Iris pigment epithelial cell (primary cell): ENCODE measurements at regions not wholly inside any gene's neighbourhood (a gene's known extent, or its start where the extent isn't known, plus 50 kb on each side); places are given as distances from the start of the nearest gene placed in this dataset.
"Not testable (repeated sequence)": the region's sequence is repeated elsewhere in the genome, so short reads cannot be mapped to it uniquely, and the experiment has no call there.

Experiments used
- DNase-seq: peaks from one replicate; pipeline ENCODE4 v3.0.0-alpha.2; 2011; ENCODE audit warnings: low read depth

DNA sequence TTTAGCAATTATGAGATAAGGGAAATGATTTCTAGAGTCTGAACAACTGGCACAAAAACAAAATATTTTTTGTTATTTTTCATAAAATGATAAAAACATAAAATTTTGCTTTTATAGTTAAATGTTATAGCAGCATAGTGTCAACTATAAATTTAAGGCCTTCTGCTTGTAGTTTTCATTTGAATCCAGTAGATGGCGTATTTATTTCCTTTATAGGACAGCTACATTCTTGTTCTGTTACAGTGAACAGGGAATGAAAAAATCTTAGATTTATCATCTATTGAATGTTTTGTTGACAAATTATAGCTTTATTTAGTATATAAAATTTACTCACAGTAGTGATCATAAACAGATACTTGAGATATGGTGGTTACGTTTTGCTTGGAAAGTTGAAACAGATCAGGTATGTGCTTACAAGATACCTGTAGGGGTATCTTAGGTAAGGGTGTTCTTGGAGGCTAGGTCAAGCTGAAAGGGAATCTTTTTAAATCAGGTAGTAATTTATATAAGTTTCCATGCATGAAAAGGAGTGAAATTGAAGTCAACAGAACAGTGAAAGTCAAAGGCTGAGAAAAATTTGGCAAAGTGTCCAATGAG, 239.3 kb upstream of the GRIN3A start:
- DNase-seq: peak; percentile 29

DNA sequence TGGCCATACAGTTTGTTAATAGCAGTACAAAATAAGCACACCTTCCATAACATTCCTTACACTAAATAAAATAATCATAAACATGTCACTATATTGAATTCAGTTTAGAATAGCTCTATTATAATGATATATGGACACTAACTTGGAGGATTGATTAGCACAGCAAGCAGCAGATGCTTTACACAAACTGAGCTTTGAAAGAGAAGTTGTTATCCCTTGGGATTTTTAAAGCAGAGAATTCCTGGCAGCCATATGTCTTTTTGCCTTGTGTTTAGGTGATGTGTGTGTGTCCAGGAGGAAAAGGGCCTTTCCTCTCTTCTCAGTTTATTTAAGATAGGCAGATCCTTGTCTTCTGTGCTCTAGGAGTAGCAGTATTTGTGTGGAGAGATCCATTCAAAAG, 232.2 kb upstream of the GRIN3A start:
- no peak for DNase-seq

DNA sequence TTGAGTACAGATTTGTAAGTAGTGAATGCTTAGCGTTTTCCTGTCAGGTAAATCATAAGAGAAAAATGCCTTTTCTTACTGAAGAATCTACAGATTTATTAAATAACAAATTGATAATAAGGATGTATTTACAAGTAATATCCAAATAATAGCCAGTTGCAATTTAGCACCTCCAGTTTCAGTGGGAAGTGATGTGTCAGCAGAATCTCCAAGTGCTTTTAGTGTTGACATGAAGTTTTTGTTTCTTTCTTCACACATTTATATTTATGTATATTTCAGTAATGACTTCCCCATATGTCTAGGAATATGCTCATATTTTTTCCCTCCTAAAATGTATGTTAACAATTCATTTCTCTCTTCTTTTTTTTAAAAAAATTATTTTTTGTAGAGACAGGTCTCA, 229.9 kb upstream of the GRIN3A start:
- no peak for DNase-seq

DNA sequence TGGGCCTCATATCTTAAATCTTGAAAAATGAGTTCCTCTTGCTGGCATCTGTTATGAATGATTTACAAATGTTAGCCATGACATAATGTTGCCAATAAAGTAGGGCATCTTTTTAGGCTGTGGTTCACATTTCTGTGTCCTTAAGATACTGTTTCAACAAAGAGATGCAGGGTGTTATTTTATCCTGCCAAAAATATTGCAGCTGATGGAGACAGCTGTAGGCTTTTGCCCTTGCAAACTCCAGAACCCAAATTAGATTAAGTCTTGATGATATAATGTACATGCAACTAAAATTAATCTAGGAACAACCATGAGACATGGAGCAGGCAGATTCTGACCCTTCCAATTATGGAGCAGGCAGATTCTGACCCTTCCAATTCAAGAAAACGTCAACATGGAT, 228.2 kb upstream of the GRIN3A start:
- DNase-seq: no peak

DNA sequence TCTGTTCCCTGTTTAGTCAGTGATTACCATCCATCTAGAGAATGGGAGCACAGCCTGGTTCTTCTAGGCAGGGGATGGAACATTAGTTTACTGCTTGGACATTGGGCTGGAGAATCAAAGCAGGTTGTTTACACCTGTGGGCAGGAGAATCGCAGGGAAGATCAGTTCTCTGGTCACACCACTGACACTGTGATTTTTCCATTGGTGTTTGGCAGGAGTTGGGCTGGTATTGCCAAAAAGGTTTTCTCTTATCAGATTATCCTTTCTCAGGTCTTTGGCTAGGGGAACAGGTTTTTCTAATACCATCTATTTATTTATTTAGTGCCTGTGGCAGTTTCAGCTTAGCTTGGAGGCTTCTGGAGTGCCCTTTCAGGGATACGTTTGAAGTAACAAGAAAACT, 219.3 kb upstream of the GRIN3A start:
- DNase-seq: no peak

DNA sequence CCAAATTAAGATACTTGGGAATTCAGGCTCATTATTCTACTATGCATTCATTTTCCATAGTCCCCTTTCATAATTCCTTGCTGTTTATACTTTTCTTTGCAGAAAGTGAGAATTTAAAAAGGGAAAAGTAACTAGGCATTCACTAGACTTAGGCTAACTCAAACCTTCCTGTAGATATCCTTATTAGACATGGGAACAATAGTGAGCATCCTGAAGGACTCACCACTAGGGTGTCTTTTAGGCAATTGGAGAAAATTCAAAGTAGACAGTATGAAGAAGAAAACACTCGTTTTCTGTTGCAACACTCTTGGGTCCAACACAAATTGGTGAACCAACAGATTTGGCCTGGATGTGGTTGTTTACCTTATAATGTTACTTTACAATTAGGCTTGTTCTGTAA, 213.2 kb upstream of the GRIN3A start:
- no peak for DNase-seq

DNA sequence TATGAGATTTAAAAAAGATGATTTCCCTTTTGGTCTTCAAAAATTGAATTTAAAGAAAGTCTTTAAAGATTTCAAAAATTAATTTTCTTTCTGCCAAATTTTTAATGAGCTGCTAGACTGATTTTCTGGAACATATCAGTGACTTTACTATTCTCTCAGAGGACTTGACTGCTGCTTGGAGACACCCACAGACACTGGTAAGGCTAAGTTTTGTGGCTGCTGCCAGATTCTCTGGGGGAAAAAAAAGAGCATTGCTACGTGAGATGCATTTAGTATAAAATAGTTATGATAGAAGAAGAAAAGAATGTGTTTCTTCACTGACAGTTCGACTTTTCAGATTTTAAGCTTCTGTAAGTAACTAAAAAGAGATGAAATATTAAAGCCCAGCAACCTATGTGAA, 193.3 kb upstream of the GRIN3A start:
- no peak for DNase-seq

DNA sequence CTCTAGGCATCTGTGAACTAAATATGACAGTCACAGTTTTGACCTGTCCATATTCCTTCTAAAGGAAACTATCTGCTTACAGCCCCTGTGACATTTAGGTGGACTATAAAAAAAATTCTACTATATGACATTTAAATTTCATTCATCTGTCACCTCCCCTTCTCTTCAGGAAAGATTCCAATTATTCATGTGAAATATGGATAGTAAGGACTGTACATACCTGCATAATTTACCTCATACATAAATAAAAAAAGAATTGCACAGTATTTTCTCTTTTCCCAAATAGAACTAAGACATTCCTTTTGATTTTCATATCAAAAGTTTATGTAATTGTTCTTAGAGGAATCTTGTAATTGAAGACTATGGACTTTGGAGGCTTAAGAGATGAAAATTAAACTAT, 192.3 kb upstream of the GRIN3A start:
- DNase-seq: no peak

DNA sequence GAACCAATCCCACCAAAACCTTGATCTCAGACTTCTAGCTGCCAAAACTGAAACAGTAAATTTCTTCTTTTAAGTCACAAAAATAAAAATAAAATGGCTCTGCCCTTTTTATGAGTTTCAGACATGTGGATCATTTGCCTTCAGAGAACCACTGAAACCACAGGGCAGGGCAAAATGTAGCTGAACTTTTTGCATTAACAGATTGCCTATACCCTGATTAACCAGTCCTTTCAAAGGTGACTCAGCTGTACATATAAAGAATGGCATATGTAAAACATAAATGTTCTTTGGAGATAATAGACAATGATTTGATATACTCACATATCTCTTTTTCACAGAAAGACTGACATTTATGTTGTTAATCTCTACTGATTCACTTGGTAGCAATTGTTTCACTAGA, 187.1 kb upstream of the GRIN3A start:
- no peak for DNase-seq

DNA sequence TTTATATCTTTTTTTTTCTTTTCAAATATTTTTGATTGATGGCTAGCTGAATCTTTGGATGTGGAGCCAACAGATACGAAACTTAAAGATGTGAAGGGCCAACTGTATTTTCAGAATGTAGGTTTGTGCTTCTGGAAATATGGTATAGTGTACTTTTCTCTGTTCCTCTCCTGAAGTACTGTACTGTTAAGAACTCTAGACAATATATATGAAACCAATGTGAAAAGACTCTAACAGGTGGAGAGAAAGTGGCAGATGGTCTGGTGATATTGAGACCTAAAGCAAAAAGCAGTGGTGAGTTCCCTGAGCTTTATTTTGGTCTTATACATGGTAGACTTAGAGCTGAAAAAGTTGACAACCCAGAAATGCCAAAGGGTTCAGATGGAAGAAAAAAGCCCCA, 185.0 kb upstream of the GRIN3A start:
- no peak for DNase-seq

DNA sequence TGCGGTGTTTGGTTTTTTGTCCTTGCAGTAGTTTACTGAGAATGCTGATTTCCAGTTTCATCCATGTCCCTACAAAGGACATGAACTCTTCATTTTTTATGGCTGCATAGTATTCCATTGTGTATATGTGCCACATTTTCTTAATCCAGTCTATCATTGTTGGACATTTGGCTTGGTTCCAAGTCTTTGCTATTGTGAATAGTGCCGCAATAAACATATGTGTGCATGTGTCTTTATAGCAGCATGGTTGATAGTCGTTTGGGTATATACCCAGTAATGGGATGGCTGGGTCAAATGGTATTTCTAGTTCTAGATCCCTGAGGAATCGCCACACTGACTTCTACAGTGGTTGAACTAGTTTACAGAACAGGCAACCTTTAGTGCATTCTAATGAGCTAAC, 178.5 kb upstream of the GRIN3A start:
- not testable (repeated sequence) for DNase-seq

DNA sequence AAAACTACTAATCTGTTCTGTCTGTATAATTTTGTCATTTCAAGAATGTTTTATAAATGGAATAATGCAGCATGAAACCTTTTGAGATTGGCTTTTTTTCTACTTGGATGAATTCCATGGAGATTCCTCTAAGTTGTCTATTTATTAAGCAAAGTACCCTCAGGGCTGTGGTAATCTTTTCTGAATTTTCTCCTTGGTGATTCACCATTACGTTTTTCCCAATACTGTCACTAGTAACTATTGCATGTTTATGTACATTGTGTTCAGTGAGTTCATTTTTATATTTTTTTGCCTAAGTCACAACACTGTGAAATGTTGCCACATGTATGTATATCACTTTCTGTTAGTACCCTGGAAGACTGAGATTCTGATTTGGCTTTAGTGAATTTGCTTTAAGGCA, 177.0 kb upstream of the GRIN3A start:
- DNase-seq: peak; percentile 24

DNA sequence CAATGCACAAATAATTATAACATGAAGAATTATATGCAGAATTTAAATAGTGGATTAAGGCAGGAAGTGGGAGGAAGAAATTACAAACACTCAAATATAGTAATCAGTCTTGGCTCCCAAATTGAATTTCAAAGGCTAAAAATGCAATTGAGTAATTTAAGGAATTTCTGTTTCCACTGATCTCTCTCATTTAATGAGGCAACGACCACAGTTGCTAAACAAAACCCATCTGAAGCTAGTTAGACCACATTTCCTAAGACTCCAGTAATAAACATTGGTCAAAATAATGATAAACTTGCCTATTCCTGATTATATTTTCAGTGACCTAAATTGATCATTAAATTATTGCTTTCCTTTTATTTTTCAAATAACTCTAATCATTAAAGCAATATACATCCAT, 174.3 kb upstream of the GRIN3A start:
- DNase-seq: peak; percentile 4

DNA sequence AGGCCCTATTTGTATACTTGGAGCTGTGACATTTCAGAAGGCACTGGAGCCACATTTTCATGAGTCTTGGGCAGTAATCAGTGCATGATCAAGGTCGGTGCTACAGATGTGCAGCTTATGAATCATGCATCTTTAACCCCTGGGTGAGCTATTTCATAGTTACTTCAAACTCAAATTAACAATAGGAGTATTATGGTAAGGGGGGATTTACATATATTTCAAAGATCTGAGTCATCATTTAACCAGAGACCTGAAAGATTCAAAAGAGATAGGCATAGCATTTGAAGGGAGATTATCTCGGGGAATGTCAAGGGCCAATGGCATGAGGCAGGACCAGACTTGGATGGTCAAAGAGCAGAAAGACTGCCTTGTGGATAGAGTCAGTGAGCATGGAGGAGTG, 169.0 kb upstream of the GRIN3A start:
- no peak for DNase-seq

DNA sequence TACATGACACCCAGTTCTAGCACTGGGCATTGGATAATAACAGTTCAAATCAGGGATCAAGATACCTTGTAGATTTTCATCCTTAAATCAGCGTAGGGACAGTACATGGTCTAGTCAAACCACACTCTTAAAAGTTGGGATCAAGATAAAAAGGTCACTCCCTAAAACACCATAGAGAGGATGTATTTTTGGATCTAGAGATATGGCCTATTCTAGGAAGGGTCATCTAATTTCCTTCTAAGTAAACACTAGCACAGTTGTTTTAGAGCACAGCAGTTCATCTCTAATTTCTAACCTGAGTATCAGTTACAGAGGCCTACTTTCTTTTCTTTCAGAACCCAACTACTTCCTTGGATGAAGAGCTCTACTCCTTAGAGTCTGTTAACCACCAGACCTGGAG, 166.4 kb upstream of the GRIN3A start:
- no peak for DNase-seq

DNA sequence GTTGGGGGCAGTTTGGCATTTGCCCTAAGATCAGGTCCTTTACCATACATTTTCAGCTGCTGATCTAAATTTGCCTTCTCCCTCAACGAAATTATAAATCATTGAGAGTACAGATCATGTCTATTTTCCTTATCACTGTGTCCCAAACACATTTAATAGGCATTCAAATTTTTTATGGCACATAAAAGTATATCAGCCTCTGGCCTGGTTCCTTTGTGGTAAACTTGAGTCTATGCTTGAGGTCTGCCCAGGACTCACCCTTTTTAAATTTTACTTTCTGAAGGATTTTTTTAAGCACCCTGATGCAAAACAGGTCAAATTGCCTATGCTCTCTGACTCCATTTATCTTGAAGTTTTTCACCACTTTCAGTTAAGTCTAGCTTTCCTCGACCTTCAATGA, 163.6 kb upstream of the GRIN3A start:
- DNase-seq: no peak

DNA sequence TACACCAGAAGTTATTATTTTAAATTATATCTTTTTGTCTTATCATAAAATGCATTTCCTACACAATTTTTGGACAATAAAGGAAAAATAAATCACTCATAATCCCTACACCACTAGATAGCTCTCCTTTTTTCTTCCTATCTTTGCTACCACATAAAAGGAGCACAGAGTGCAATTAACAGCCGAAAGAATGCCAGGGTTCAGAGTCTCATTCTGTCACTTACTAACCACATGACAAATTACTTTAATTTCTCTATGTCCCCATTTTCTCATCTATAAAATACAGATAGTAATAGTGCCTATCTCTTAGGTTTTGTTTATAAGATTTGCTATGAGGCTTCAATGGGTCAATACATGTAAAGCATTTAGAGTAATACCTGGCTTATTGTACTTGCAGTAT, 158.7 kb upstream of the GRIN3A start:
- DNase-seq: no peak

DNA sequence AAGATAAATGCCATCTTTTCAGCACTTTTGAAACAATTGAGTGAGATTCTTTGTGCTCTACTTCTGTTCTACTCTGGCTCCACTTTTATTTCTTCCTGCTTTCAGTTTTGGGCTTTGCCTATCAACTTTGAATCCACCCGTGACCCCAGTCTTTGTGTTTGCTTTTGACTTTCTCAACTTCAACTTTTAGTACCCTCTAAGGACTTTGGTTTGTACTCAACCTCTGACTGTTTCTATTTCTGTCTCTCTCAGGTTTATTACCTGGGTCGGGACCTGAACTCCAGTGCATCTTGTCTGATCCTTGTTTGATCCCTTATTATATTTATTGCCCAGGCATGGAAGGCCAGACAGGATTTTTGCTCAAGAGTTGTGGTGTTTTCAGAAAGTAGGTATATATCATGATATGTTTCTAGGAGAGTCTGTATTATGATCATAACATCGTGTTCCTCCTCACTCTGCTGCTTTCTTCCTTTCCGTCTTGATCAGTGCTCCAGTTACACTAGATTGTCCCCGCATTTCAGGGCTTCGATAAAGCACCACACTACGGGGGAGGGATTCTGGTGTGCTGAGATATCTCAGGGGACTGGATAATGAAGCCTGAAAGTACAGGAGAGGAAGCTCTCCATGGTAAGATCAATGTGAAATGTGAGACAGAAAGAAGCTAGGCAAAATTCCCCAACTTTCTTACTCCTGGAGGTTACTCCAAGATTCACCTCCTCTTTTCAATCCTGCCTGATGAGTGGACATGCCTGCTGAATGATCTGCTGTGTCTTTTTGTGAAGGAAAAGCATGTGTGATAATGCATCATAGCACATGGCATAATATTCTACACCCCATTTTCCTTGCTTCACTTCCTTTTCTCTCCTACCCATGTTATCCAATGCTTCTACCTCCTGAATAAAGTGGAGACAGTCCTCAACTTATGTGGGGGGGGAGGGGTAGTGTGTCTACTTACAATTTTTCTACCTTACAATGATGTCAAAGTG, 155.5 kb upstream of the GRIN3A start:
- DNase-seq: no peak

DNA sequence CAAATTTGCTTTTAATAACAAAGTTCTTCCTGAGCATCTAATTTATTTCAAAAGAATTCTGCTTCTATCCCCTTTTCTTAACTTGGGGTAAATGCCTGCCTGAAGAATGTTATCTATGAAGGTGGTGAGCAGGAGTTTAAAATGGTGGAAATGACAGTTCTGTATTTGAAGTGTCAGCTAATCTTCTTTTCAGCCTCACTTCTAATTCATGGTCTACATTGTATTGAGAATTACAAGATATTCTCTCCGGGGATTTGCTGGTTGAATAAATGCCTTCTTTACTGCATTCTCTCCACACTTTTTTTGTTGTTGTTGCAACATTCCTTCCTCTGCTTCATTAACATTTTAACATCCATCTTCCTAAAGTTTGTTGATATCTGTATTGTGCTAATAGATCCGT, 143.1 kb upstream of the GRIN3A start:
- DNase-seq: no peak

DNA sequence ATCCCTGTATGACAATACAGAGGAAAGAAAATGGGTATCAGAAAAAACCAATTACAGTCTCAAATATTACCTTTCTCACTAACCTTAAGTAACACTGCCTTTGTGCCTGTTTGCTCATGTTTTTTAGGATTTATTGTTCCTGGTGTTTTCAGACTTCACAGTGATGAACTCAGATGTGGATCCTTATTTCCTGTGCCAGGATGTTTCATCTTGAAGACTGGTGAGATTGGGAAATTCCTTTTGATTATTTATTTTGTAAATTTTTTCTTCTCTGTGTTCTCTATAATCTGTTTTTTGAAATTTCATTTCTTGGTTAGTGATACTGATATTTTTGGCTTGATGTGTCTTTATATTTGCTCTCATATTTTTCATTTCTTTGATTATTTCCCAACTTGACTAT, 142.4 kb upstream of the GRIN3A start:
- no peak for DNase-seq

DNA sequence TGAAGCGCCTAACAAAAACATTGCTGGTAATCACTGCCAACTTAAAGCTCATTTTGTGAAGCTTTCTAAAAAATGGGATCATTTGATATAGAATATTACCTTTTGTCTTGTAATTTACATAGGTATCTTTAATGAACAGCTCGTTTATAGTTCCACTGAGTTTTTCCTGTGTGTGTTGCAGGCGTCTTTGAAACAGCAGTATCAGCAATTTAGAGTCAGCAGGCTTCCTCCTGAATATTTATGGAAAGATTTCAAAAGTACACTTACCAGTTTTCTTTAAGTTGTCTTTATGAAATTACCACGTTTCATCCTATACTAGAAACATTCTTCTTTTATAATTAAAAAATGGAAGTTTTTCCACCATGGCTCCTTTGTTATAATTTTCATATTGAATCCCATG, 140.3 kb upstream of the GRIN3A start:
- no peak for DNase-seq

DNA sequence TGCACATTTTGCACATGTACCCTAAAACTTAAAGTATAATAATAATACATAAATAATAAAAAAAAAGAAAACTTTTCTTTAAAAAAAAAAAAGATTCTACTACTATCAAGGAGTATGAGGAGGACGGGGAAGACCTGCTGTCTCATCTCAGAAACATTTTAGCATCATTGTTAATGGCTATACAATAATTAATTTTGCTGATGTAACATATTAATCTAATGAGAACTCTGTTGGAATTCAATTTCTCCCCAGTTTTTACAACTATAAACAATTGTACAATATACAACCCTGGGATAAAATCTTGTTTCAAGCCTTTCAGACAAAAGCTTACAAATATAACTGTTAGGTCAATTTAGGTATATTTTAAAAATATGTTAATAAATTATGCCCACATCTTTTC, 139.0 kb upstream of the GRIN3A start:
- DNase-seq: no peak

DNA sequence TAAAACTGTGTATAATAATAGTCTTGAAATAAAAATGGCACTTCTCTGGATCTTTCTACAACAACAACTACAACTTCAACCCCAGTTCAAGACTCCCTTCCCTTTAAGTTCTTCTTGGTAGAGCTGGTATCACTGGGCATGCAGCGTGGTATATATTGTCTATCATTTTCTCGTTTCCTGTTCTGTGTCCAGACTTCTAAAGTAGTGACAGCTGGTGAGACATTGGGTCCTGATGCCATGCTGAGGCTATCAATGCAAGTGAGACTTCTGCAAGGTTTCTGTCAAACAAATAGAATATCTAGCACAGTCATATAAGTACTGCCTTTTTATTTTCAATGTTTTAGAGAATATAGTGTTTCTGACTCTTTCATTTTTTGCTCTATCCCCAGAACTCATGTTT, 123.0 kb upstream of the GRIN3A start:
- no peak for DNase-seq

DNA sequence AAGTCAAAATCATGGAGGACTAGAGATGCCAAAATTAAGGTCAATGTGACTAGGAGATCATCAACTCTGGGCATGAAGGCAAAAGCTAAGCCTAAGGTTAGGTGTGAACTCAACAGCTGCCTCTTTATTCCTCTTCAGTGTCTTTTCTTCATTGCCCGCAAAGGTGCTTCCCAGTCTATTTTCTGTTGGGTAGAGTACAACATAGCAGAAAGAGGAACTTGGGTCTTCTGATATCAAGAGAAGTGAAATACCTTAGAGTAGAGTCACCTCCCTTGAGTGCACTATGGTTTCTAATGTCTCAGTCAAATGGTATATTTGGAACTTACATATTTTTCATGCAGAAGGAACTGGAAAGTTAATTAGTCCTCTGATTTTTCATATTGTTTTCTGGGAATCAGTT, 122.5 kb upstream of the GRIN3A start:
- no peak for DNase-seq
